Memory B cell (primary cell): ENCODE measurements at regions not wholly inside any gene's neighbourhood (a gene's known extent, or its start where the extent isn't known, plus 50 kb on each side); places are given as distances from the start of the nearest gene placed in this dataset.
"Not testable (repeated sequence)": the region's sequence is repeated elsewhere in the genome, so short reads cannot be mapped to it uniquely, and the experiment has no call there.

Experiments used
- ATAC-seq: fragments of 150-1000 bp; cut with Tn5 transposase; 2 replicates; pipeline ENCODE4 v1.10.0; 2021; ENCODE audit warnings: low read depth, mild to moderate bottlenecking, moderate library complexity
- DNase-seq, 2 donors: peaks; one replicate each; pipeline ENCODE4 v3.0.0; 2022; ENCODE audit warnings: low spot score in 2 of 2
- H3K27ac Mint-ChIP-seq: one replicate; pipeline ENCODE4 v1.8.0; 2022; ENCODE audit warnings: mild to moderate bottlenecking, moderate library complexity, mixed read lengths
- H3K27me3 Mint-ChIP-seq: one replicate; pipeline ENCODE4 v1.8.0; 2022; ENCODE audit warnings: mixed read lengths
- H3K36me3 Mint-ChIP-seq: one replicate; pipeline ENCODE4 v1.8.0; 2022; ENCODE audit warnings: mild to moderate bottlenecking, mixed read lengths
- H3K4me1 Mint-ChIP-seq: one replicate; pipeline ENCODE4 v1.8.0; 2022; ENCODE audit warnings: mixed read lengths
- H3K4me3 Mint-ChIP-seq: one replicate; pipeline ENCODE4 v1.8.0; 2022; ENCODE audit warnings: mild to moderate bottlenecking, moderate library complexity, mixed read lengths
- H3K9me3 Mint-ChIP-seq: one replicate; pipeline ENCODE4 v1.8.0; 2022; ENCODE audit warnings: mixed read lengths

DNA sequence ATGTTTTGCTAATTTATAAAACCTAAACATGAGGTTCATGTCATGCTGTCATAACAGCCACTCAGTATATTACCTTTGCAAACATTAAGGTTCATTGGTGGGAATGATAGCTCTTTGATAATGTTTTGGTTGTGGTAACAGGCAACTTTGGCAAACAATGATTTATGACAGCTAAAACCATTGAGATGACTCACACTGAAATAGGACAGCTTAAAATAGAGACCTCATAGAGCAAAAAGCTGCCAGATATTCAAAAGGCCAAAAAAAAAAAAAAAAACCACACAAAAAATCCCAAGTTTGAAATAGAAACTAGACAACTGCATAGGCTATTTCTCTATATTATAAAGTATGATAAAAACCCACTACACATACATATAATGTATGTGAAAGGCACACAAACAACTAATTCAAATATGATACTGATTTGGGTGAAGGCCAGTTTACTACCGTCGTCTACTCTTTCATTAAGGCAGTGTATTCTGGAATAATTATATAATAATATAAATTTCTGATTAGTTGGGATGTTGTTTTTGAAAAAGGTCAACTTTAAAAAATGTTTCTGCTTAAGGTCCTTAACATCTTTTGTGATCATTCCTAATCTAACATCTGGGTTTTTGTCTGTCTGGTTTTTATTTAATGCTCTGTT is 646.0 kb upstream of the PITX2 start:
- Mint-ChIP-seq H3K27me3 (no peaks in the 10 kb centered on the region), H3K4me3 (no peak overlapping the region), H3K27ac (no peak overlapping the region), H3K4me1 (no peaks in the 10 kb centered on the region), H3K36me3 (no peaks in the 10 kb centered on the region), H3K9me3 (no peaks in the 10 kb centered on the region)
- DNase-seq (no peak), ATAC-seq (no peak)

GRCh38 chr4:111269439-111269838 is 646.6 kb upstream of the PITX2 start:
- no peak overlapping the region for H3K27ac Mint-ChIP-seq
- H3K4me3 Mint-ChIP-seq, result no peak overlapping the region
- no peaks in the 10 kb centered on the region for H3K9me3 Mint-ChIP-seq
- DNase-seq, result no peak
- H3K27me3 Mint-ChIP-seq, result no peaks in the 10 kb centered on the region
- no peaks in the 10 kb centered on the region for H3K4me1 Mint-ChIP-seq
- no peaks in the 10 kb centered on the region for H3K36me3 Mint-ChIP-seq
- ATAC-seq, result no peak

DNA sequence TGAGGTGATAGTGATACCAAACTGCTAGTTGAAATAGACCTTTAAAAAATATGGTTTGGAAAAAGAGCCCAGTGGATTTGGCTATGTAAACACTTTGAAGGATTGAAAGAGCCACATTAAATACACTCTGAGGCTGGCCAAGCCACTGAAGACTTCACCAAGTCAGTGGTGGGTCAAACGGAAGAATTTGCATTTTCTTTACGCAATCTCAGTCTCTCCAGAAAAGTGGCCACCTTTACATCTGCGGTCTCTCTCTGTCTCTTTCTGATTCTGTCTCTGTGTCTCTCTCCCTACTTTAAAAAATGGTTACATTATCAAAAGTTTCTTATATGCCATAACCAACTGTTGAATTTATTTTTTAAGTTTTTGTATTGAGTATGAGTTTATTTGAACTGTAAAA is 651.2 kb upstream of the PITX2 start:
- H3K36me3 Mint-ChIP-seq, result no peaks in the 10 kb centered on the region
- no peaks in the 10 kb centered on the region for H3K4me1 Mint-ChIP-seq
- DNase-seq, result no peak
- H3K9me3 Mint-ChIP-seq, result no peaks in the 10 kb centered on the region
- no peak overlapping the region for H3K4me3 Mint-ChIP-seq
- no peak for ATAC-seq
- no peak overlapping the region for H3K27ac Mint-ChIP-seq
- no peaks in the 10 kb centered on the region for H3K27me3 Mint-ChIP-seq

- no peak overlapping the region for H3K27ac Mint-ChIP-seq
- DNase-seq, result no peak
These were observed 651.6 kb upstream of the PITX2 start for GRCh38 chr4:111274486-111274885.

GRCh38 chr4:111281219-111281618 is 658.3 kb upstream of the PITX2 start:
- Mint-ChIP-seq H3K4me1 (no peaks in the 10 kb centered on the region), H3K36me3 (no peaks in the 10 kb centered on the region), H3K27me3 (no peaks in the 10 kb centered on the region), H3K9me3 (no peaks in the 10 kb centered on the region), H3K4me3 (no peak overlapping the region), H3K27ac (no peak overlapping the region)
- ATAC-seq, result no peak
- no peak for DNase-seq

More at GRCh38 chr4:111274486-111274885, 651.6 kb upstream of the PITX2 start:
- Mint-ChIP-seq H3K4me3 (no peak overlapping the region), H3K9me3 (no peaks in the 10 kb centered on the region), H3K27me3 (no peaks in the 10 kb centered on the region), H3K4me1 (no peaks in the 10 kb centered on the region), H3K36me3 (no peaks in the 10 kb centered on the region)
- ATAC-seq, result no peak

DNA sequence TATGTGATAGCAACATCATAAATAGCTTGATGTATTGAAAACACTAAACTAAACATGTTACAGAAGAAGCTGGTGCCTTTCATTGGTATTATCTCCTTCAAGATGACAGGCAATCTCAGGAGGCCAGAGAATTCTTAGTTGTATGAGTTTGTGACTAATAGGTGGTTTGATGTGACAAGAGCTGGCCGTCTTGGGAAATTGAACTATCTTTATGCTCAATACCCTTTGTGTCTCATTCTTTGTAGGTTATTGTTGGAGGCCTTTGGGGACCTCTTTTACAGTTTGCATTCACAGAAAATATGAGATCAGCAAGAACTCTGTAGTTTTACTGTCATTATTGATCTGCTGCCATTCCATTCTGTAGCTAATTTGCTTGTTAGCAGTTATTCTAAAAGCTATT is 659.2 kb upstream of the PITX2 start:
- no peaks in the 10 kb centered on the region for H3K27me3 Mint-ChIP-seq
- DNase-seq (no peak), ATAC-seq (no peak)
- no peaks in the 10 kb centered on the region for H3K36me3 Mint-ChIP-seq
- H3K4me1 Mint-ChIP-seq, result no peaks in the 10 kb centered on the region
- H3K9me3 Mint-ChIP-seq, result no peaks in the 10 kb centered on the region
- H3K27ac Mint-ChIP-seq, result no peak overlapping the region
- H3K4me3 Mint-ChIP-seq, result no peak overlapping the region

DNA sequence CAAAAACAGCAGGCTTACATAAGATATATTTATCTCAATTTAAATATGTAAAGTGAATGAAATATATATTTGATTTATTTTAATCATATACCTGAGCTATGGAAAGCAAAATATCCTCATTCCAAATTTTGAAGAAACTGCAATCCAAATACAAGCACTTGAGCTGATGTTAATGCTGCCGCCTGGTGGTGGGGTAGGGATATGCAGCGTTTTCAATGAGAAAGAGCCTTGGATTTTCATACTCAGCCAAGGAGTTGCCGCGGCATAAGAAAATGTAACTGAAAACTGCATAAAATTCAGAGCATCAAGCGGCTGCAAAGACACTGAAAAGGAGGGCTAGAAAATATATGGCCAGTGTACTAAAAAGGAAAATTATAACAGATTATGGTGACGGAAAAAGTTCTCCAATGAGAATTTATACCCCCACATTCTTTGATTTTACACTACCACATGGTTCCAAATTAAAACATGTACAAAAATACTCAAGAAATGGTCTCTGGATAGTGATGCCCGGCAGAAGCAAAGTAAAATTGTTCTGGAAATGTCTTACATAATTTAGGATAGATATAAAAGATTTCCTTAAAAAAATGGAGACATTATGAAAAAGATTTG is 660.3 kb upstream of the PITX2 start:
- H3K27ac Mint-ChIP-seq, result no peak overlapping the region
- H3K9me3 Mint-ChIP-seq, result no peaks in the 10 kb centered on the region
- H3K36me3 Mint-ChIP-seq, result no peaks in the 10 kb centered on the region
- ATAC-seq (no peak), DNase-seq (peak; percentile 14 to 18)
- H3K4me3 Mint-ChIP-seq, result no peak overlapping the region
- no peaks in the 10 kb centered on the region for H3K27me3 Mint-ChIP-seq
- no peaks in the 10 kb centered on the region for H3K4me1 Mint-ChIP-seq

DNA sequence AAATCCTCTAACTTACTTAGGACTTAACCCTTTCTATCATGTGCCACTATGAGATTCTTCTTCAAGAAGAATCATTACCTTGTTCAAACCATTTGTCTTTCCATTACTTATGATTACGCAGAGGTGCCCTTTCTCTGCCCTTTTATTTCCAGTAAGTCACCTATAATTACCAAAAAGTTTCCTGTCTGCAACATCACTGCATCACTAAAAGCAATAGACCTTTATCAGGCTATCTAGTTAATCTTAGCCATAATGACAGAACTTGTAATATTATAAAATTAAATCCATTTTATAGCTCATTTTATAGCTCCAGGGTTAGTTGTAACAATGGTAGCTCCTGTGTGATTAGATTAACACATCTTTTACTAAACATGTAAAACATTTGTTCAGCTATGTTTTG is 673.6 kb upstream of the PITX2 start:
- no peak for DNase-seq
- Mint-ChIP-seq H3K36me3 (no peaks in the 10 kb centered on the region), H3K9me3 (peaks cover 2% of the 10 kb centered on the region), H3K4me1 (no peaks in the 10 kb centered on the region), H3K27ac (no peak overlapping the region), H3K27me3 (no peaks in the 10 kb centered on the region), H3K4me3 (no peak overlapping the region)
- no peak for ATAC-seq

- no peak overlapping the region for H3K27ac Mint-ChIP-seq
- H3K4me3 Mint-ChIP-seq, result no peak overlapping the region
- DNase-seq (no peak), ATAC-seq (no peak)
- H3K27me3 Mint-ChIP-seq, result no peaks in the 10 kb centered on the region
- H3K4me1 Mint-ChIP-seq, result no peaks in the 10 kb centered on the region
- no peaks in the 10 kb centered on the region for H3K36me3 Mint-ChIP-seq
- H3K9me3 Mint-ChIP-seq, result peaks cover 6% of the 10 kb centered on the region
These were observed 680.9 kb upstream of the PITX2 start for GRCh38 chr4:111303806-111304205.

DNA sequence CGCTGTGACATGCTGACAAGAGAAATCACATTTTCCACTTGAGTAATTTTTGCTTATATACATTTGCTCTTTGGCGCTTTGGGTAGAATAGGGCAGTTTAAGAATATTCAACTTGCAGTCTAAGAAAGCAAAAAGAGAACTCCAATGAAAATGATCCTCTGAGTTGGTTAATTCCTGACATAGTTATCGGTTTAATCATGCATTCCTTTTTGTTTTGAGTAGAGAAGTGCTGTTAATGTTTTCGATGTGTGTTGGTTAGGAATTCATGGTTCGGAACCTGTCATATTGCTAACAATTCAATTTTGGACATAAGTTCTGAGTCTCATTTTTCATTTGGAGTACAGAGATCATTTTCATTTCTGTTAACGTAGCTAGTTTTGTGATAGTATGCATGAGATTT is 700.6 kb upstream of the PITX2 start:
- no peaks in the 10 kb centered on the region for H3K27me3 Mint-ChIP-seq
- no peak for ATAC-seq
- H3K36me3 Mint-ChIP-seq, result no peaks in the 10 kb centered on the region
- no peak for DNase-seq
- no peak overlapping the region for H3K27ac Mint-ChIP-seq
- H3K4me3 Mint-ChIP-seq, result no peak overlapping the region
- H3K4me1 Mint-ChIP-seq, result no peaks in the 10 kb centered on the region
- no peaks in the 10 kb centered on the region for H3K9me3 Mint-ChIP-seq

DNA sequence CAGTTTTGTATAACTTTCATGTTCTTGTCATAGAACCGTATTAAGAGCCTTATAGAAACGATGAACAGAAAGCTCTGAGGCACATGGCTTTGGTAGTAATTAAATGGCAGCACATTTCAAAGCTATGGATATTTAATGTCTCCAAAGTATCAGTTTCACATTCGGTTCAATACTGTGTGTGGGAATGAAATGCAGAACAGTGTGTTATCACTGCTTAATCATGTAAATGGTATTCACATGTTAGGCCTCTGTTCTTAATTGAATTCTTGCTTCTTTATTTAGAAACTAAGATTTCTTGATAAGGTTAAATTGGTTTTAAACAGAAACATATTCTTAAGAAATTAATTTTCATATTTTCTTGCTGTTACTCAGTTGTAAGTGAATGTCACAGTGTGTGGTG is 701.0 kb upstream of the PITX2 start:
- Mint-ChIP-seq H3K4me3 (no peak overlapping the region), H3K4me1 (no peaks in the 10 kb centered on the region), H3K27me3 (no peaks in the 10 kb centered on the region), H3K27ac (no peak overlapping the region), H3K9me3 (no peaks in the 10 kb centered on the region), H3K36me3 (no peaks in the 10 kb centered on the region)
- ATAC-seq (no peak), DNase-seq (no peak)

DNA sequence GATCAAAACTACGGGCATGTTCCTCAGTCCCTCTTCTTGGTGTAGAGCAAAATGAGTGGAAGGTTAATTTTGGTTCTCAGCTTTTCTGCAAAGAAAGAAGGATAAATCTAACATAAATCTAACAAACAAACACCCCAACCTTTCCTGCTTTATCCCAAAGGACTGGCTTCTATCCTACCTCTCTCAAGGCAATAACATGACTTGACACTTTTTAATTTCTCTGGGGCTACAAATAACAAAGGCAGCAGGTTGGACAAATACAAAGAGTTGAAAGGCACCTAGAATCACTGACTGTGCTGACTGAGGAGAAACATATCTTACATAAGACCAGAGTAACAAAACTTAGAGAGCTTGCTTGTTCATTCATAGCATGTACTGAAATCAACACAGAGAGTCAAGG is 703.6 kb upstream of the PITX2 start:
- Mint-ChIP-seq H3K4me3 (no peak overlapping the region), H3K4me1 (no peaks in the 10 kb centered on the region), H3K27ac (no peak overlapping the region), H3K36me3 (no peaks in the 10 kb centered on the region), H3K27me3 (no peaks in the 10 kb centered on the region), H3K9me3 (no peaks in the 10 kb centered on the region)
- ATAC-seq (no peak), DNase-seq (no peak)

DNA sequence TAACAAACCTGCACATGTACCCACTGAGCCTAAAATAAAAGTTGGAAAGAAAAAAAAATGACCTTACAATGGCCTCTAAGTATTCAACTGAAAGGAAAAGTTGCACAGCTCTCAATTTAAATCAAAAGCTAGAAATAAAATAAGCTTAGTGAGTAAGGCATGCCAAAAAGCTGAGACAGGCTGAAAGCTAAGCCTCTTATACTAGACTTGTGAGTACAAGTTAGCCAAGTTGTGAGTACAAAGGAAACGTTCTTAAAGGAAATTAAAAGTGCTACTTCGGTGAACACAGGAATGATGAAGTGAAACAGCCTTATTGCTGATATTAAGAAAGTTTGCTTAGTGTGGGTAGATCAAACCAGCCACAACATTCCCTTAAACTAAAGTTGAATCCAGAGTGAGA is 707.9 kb upstream of the PITX2 start:
- DNase-seq (no peak), ATAC-seq (no peak)
- Mint-ChIP-seq H3K27ac (no peak overlapping the region), H3K4me3 (no peak overlapping the region), H3K9me3 (no peaks in the 10 kb centered on the region), H3K36me3 (no peaks in the 10 kb centered on the region), H3K4me1 (no peaks in the 10 kb centered on the region), H3K27me3 (no peaks in the 10 kb centered on the region)

DNA sequence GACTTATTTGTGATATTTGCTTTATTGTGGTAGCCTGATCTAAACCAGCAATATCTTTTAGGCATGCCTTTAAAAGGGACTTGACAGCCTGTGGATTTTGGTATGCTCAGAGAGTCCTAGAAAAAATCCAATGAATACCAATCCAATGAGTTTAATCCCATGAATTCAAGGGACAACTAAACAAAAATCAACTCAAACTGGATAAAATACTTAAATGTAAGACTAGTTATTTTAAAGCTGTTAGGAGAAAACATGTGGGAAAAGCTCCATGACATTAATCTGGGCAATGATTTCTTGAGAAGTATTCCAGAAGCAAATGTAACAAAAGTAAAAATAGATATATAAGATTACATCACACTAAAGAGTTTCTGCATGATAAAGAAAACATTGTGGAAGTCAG is 711.5 kb upstream of the PITX2 start:
- Mint-ChIP-seq H3K36me3 (no peaks in the 10 kb centered on the region), H3K4me1 (no peaks in the 10 kb centered on the region), H3K27ac (no peak overlapping the region), H3K4me3 (no peak overlapping the region), H3K27me3 (no peaks in the 10 kb centered on the region), H3K9me3 (peaks cover 2% of the 10 kb centered on the region)
- DNase-seq (no peak), ATAC-seq (no peak)

- not testable (repeated sequence) for H3K9me3 Mint-ChIP-seq, H3K27ac Mint-ChIP-seq, H3K36me3 Mint-ChIP-seq, DNase-seq, H3K27me3 Mint-ChIP-seq, ATAC-seq, H3K4me1 Mint-ChIP-seq, H3K4me3 Mint-ChIP-seq
These were observed 714.5 kb upstream of the PITX2 start for GRCh38 chr4:111337186-111337876.
